ENCODE measurements at regions not wholly inside any gene's neighbourhood (a gene's known extent, or its start where the extent isn't known, plus 50 kb on each side); places are given as distances from the start of the nearest gene placed in this dataset.
"Not testable (repeated sequence)": the region's sequence is repeated elsewhere in the genome, so short reads cannot be mapped to it uniquely, and the experiment has no call there.

- TF ChIP-seq, protein P1, sequence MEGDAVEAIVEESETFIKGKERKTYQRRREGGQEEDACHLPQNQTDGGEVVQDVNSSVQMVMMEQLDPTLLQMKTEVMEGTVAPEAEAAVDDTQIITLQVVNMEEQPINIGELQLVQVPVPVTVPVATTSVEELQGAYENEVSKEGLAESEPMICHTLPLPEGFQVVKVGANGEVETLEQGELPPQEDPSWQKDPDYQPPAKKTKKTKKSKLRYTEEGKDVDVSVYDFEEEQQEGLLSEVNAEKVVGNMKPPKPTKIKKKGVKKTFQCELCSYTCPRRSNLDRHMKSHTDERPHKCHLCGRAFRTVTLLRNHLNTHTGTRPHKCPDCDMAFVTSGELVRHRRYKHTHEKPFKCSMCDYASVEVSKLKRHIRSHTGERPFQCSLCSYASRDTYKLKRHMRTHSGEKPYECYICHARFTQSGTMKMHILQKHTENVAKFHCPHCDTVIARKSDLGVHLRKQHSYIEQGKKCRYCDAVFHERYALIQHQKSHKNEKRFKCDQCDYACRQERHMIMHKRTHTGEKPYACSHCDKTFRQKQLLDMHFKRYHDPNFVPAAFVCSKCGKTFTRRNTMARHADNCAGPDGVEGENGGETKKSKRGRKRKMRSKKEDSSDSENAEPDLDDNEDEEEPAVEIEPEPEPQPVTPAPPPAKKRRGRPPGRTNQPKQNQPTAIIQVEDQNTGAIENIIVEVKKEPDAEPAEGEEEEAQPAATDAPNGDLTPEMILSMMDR (IDR thresholded peaks at IDR 0.05) = no peak
- no peaks in the 10 kb centered on the region for H3K4me1 ChIP-seq
- H3K27me3 ChIP-seq = peaks cover 0 to 79% (median 60%) of the 10 kb centered on the region in 7 donors
- ATAC-seq (no peak), DNase-seq (no peak)
- no peaks in the 10 kb centered on the region for H3K9me3 ChIP-seq
- intact Hi-C loops (cut with DNase I) = no loop called here
- no peak overlapping the region for H3K4me3 ChIP-seq
- H3K27ac ChIP-seq = no peak overlapping the region
- H3K36me3 ChIP-seq = no peaks in the 10 kb centered on the region
- 90 to 92% methylated on average over 3 of the region's 3 CpGs for WGBS, 2 donors
These were observed 364.1 kb upstream of the CCNH start for GRCh38 chr5:87776785-87777184.

DNA sequence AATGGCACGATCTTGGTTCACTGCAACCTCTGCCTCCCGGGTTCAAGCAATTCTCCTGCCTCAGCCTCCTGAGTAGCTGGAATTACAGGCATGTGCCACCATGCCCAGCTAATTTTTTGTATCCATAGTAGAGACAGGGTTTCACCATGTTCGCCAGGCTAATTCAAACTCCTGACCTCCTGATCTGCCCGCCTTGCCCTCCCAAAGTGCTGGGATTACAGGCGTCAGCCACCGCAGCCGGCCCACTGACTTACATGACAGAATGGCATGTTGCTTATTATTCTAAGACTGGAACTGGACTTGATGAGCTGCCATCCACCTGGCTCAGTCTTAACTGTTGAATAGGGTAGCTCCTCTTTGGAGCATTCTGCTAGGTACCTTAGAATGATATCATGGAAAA is 363.6 kb upstream of the CCNH start:
- H3K4me1 ChIP-seq; H3K27ac ChIP-seq; DNase-seq; H3K36me3 ChIP-seq; ATAC-seq; H3K9me3 ChIP-seq; intact Hi-C loops (cut with DNase I); H3K4me3 ChIP-seq: not testable (repeated sequence)
- WGBS, 2 donors = 92% methylated on average over 7 of the region's 7 CpGs
- H3K27me3 ChIP-seq = peaks cover 0 to 79% (median 56%) of the 10 kb centered on the region in 7 donors

- ATAC-seq (no peak), DNase-seq (no peak)
- Histone ChIP-seq H3K9me3 (no peaks in the 10 kb centered on the region), H3K27me3 (peaks cover 0 to 79% (median 60%) of the 10 kb centered on the region in 7 donors), H3K4me1 (no peaks in the 10 kb centered on the region), H3K36me3 (no peaks in the 10 kb centered on the region), H3K27ac (no peak overlapping the region), H3K4me3 (no peak overlapping the region)
- TF ChIP-seq, protein P1 (IDR thresholded peaks at IDR 0.05) = no peak
- 55 to 61% methylated on average over 2 of the region's 2 CpGs for WGBS, 2 donors
- intact Hi-C loops (cut with DNase I) = no loop called here
These were observed 362.5 kb upstream of the CCNH start for GRCh38 chr5:87775228-87775627.

DNA sequence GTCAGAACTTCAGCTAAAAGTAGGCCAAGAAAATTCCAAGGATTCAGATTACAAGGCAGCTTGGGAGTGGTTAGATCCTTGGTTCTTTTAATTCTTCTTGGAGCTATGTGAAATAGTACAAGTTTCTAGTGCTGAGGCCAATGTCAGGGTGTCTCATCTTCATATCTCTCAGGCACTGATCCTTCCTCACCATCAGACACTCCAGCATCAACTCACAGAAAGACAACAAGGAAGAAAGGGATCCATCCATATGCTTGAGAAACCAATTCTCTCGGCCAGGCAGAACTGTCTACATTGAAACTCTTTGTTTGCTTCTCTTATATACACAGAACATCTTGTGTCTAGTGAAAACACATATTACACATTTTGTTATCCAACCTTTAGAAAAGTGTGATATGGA is 362.1 kb upstream of the CCNH start:
- no peaks in the 10 kb centered on the region for H3K4me1 ChIP-seq
- H3K27ac ChIP-seq = no peak overlapping the region
- WGBS, 2 donors = 83 to 89% methylated on average over 1 of the region's 1 CpG
- H3K27me3 ChIP-seq = peaks cover 0 to 80% (median 65%) of the 10 kb centered on the region in 7 donors
- ATAC-seq (no peak), DNase-seq (no peak)
- H3K4me3 ChIP-seq = no peak overlapping the region
- no peaks in the 10 kb centered on the region for H3K9me3 ChIP-seq
- TF ChIP-seq, protein P1 (IDR thresholded peaks at IDR 0.05) = no peak
- intact Hi-C loops (cut with DNase I) = no loop called here
- H3K36me3 ChIP-seq = no peaks in the 10 kb centered on the region

DNA sequence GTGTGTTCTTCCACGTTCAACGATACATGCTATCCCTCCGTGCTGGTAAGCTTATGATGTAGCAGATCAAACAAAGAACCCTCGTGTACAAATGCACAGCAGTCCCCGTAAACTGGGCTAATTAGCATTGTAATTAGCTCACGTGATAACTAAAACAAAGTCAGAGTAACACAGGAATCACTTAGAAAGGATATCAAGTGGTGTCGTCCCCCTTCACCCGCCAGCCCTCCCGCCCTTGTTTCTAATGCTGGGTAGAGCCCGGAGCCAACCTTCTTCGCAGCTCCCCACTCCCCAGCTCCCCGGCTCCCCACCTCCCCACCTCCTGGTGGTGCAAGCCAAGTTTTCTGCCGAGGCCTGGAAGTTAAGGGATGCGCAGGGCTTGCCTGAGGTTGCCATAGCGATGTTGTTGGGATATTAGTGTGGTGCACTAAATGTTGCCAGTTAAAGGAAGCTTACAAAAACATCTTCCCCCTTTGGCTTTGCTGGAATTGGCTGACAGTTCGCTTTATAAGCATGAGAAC is 357.9 kb upstream of the CCNH start:
- Histone ChIP-seq H3K4me3 (no peak overlapping the region), H3K27me3 (peaks cover 0 to 77% (median 56%) of the 10 kb centered on the region in 7 donors), H3K4me1 (no peaks in the 10 kb centered on the region), H3K36me3 (no peaks in the 10 kb centered on the region), H3K27ac (no peak overlapping the region), H3K9me3 (no peaks in the 10 kb centered on the region)
- DNase-seq (no peak), ATAC-seq (no peak)
- intact Hi-C loops (cut with DNase I) = no loop called here
- TF ChIP-seq, protein P1 (IDR thresholded peaks at IDR 0.05) = no peak
- 14 to 18% methylated on average over 16 of the region's 16 CpGs for WGBS, 2 donors

Measured in heart right ventricle (tissue), 16 donors.